ENCODE measurements at regions not wholly inside any gene's neighbourhood (a gene's known extent, or its start where the extent isn't known, plus 50 kb on each side); places are given as distances from the start of the nearest gene placed in this dataset.

- no peak overlapping the region for H3K9ac ChIP-seq
- Mint-ChIP-seq H3K4me1 (peaks cover 8% of the 10 kb centered on the region), H3K36me3 (no peaks in the 10 kb centered on the region), H3K27me3 (ENCODE audit: insufficient read depth, low read depth) (no peaks in the 10 kb centered on the region), H3K9me3 (no peaks in the 10 kb centered on the region), H3K4me3 (no peak overlapping the region), H3K27ac (no peak overlapping the region)
- H3K79me2 ChIP-seq (ENCODE audit: low read depth) = no peaks in the 10 kb centered on the region
- H3K4me2 ChIP-seq = no peak overlapping the region
- no peaks in the 10 kb centered on the region for H4K20me1 ChIP-seq (ENCODE audit: low read depth)
- peak; percentile 56 for DNase-seq (ENCODE audit: low spot score)
- TF ChIP-seq EZH2phosphoT487 (IDR thresholded peaks at IDR 0.05) = no peak
- no peak for TF ChIP-seq EZH2 (IDR thresholded peaks at IDR 0.05)
- peak; percentile 47 for TF ChIP-seq CTCF (IDR thresholded peaks at IDR 0.05)
- peak overlapping the region; percentile 82 for H2AFZ ChIP-seq (replicated peaks)
- H3F3A ChIP-seq (ENCODE audit: low read depth) = peaks cover 22% of the 10 kb centered on the region
- no peaks in the 10 kb centered on the region for H3K9me3 ChIP-seq (ENCODE audit: low read depth)
- H3K27ac ChIP-seq = no peak overlapping the region
- no peaks in the 10 kb centered on the region for H3K27me3 ChIP-seq
- H3K36me3 ChIP-seq = no peaks in the 10 kb centered on the region
- H3K4me1 ChIP-seq = peaks cover 21% of the 10 kb centered on the region
- no peak overlapping the region for H3K4me3 ChIP-seq
These were observed 581.0 kb upstream of the RORB start for GRCh38 chr9:73916016-73916673.

GRCh38 chr9:73919712-73920111, 577.4 kb upstream of the RORB start:
- Mint-ChIP-seq H3K9me3 (no peaks in the 10 kb centered on the region), H3K4me3 (no peak overlapping the region), H3K36me3 (no peaks in the 10 kb centered on the region), H3K27ac (no peak overlapping the region), H3K4me1 (peaks cover 8% of the 10 kb centered on the region), H3K27me3 (ENCODE audit: insufficient read depth, low read depth) (no peaks in the 10 kb centered on the region)
- peak overlapping the region; percentile 14 for H3K4me2 ChIP-seq
- no peak overlapping the region for H3K4me3 ChIP-seq
- no peaks in the 10 kb centered on the region for H3K27me3 ChIP-seq
- peaks cover 22% of the 10 kb centered on the region for H3F3A ChIP-seq (ENCODE audit: low read depth)
- no peak overlapping the region for H2AFZ ChIP-seq (replicated peaks)
- no peak overlapping the region for H3K9ac ChIP-seq
- H3K9me3 ChIP-seq (ENCODE audit: low read depth) = no peaks in the 10 kb centered on the region
- H3K4me1 ChIP-seq = peaks cover 21% of the 10 kb centered on the region
- H3K36me3 ChIP-seq = no peaks in the 10 kb centered on the region
- H3K79me2 ChIP-seq (ENCODE audit: low read depth) = no peaks in the 10 kb centered on the region
- H3K27ac ChIP-seq = peak overlapping the region; percentile 24
- no peak for TF ChIP-seq EZH2 (IDR thresholded peaks at IDR 0.05)
- peak; percentile 69 for TF ChIP-seq EZH2phosphoT487 (IDR thresholded peaks at IDR 0.05)
- DNase-seq (ENCODE audit: low spot score) = peak; percentile 55
- no peaks in the 10 kb centered on the region for H4K20me1 ChIP-seq (ENCODE audit: low read depth)

- Mint-ChIP-seq H3K4me1 (peaks cover 5% of the 10 kb centered on the region), H3K4me3 (no peak overlapping the region), H3K36me3 (no peaks in the 10 kb centered on the region), H3K27ac (no peak overlapping the region), H3K27me3 (ENCODE audit: insufficient read depth, low read depth) (peaks cover 2% of the 10 kb centered on the region), H3K9me3 (no peaks in the 10 kb centered on the region)
- Histone ChIP-seq H3K36me3 (no peaks in the 10 kb centered on the region), H3K9ac (no peak overlapping the region), H2AFZ (replicated peaks) (peak overlapping the region; percentile 11), H3K27ac (no peak overlapping the region), H3K4me2 (no peak overlapping the region), H4K20me1 (ENCODE audit: low read depth) (no peaks in the 10 kb centered on the region), H3K27me3 (no peaks in the 10 kb centered on the region), H3K9me3 (ENCODE audit: low read depth) (no peaks in the 10 kb centered on the region), H3K79me2 (ENCODE audit: low read depth) (no peaks in the 10 kb centered on the region), H3K4me1 (peaks cover 20% of the 10 kb centered on the region), H3F3A (ENCODE audit: low read depth) (peaks cover 18% of the 10 kb centered on the region), H3K4me3 (no peak overlapping the region)
- DNase-seq (ENCODE audit: low spot score) = no peak
- TF ChIP-seq EZH2phosphoT487 (IDR thresholded peaks at IDR 0.05) = no peak
These were observed 573.3 kb upstream of the RORB start for GRCh38 chr9:73923796-73924195.

GRCh38 chr9:73951147-73951546, 546.0 kb upstream of the RORB start:
- no peaks in the 10 kb centered on the region for H4K20me1 ChIP-seq (ENCODE audit: low read depth)
- no peaks in the 10 kb centered on the region for H3K4me1 ChIP-seq
- Mint-ChIP-seq H3K4me3 (no peak overlapping the region), H3K27ac (no peak overlapping the region), H3K27me3 (ENCODE audit: insufficient read depth, low read depth) (no peaks in the 10 kb centered on the region), H3K36me3 (no peaks in the 10 kb centered on the region), H3K4me1 (no peaks in the 10 kb centered on the region), H3K9me3 (no peaks in the 10 kb centered on the region)
- H3K27ac ChIP-seq = no peak overlapping the region
- no peak overlapping the region for H3K4me3 ChIP-seq
- no peak overlapping the region for H3K9ac ChIP-seq
- no peaks in the 10 kb centered on the region for H3K79me2 ChIP-seq (ENCODE audit: low read depth)
- no peaks in the 10 kb centered on the region for H3K27me3 ChIP-seq
- no peaks in the 10 kb centered on the region for H3K9me3 ChIP-seq (ENCODE audit: low read depth)
- no peak overlapping the region for H2AFZ ChIP-seq (replicated peaks)
- H3F3A ChIP-seq (ENCODE audit: low read depth) = no peaks in the 10 kb centered on the region
- no peaks in the 10 kb centered on the region for H3K36me3 ChIP-seq
- TF ChIP-seq CTCF (IDR thresholded peaks at IDR 0.05) = no peak
- no peak for TF ChIP-seq EZH2 (IDR thresholded peaks at IDR 0.05)
- TF ChIP-seq EZH2phosphoT487 (IDR thresholded peaks at IDR 0.05) = no peak
- H3K4me2 ChIP-seq = no peak overlapping the region
- no peak for DNase-seq (ENCODE audit: low spot score)
